ENCODE measurements at regions not wholly inside any gene's neighbourhood (a gene's known extent, or its start where the extent isn't known, plus 50 kb on each side); places are given as distances from the start of the nearest gene placed in this dataset.

DNA sequence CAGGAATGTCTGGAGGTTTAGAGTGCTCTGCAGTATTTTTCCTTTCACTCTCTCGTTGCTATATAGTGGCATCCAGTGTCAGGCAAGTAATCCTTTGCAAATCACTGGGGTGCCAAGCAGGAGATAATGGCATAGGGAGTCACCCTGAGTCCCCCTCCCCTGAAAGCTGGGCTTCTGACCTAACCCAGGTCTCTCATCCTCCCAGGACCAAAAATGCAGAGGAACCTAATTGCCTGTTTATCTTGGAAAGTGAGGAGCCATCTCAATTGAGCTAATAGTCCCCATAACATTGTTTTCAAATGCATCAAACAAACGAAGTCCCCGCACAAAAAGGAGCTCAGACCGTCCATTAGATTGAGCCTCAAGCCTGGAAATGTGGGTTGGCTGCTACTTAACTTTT, 368.0 kb upstream of the IRX2 start:
- TF ChIP-seq, protein P1, sequence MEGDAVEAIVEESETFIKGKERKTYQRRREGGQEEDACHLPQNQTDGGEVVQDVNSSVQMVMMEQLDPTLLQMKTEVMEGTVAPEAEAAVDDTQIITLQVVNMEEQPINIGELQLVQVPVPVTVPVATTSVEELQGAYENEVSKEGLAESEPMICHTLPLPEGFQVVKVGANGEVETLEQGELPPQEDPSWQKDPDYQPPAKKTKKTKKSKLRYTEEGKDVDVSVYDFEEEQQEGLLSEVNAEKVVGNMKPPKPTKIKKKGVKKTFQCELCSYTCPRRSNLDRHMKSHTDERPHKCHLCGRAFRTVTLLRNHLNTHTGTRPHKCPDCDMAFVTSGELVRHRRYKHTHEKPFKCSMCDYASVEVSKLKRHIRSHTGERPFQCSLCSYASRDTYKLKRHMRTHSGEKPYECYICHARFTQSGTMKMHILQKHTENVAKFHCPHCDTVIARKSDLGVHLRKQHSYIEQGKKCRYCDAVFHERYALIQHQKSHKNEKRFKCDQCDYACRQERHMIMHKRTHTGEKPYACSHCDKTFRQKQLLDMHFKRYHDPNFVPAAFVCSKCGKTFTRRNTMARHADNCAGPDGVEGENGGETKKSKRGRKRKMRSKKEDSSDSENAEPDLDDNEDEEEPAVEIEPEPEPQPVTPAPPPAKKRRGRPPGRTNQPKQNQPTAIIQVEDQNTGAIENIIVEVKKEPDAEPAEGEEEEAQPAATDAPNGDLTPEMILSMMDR (conservative IDR thresholded peaks at IDR 0.05 in 1 of 2, IDR thresholded peaks at IDR 0.05 in 1 of 2; ENCODE audit: low read depth in 1 of 2, low read length in 2 of 2), result no peak
- no peak for TF ChIP-seq EZH2 (IDR thresholded peaks at IDR 0.05; ENCODE audit: low read length, missing control alignments)
